ENCODE measurements at regions not wholly inside any gene's neighbourhood (a gene's known extent, or its start where the extent isn't known, plus 50 kb on each side); places are given as distances from the start of the nearest gene placed in this dataset.

DNA sequence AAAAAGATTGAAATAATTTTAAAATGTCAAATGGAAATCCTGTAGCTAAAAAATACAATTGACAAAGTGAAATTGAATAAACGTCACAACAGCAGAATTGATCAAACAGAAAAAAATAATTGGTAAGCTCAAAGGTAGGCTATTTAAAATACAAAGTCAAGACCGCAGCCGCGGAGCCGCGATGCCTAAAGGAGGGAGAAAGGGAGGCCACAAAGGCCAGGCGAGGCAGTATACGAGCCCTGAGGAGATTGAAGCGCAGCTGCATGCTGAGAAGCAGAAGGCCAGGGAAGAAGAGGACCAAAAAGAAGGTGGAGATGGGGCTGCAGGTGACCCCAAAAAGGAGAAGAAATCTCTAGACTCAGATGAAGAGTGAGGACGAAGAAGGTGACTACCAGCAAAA, 1068.5 kb upstream of the COX7C start:
- Histone ChIP-seq H3K27me3 (ENCODE audit: insufficient read depth, low read length) (no peaks in the 10 kb centered on the region), H3K79me1 (ENCODE audit: insufficient read depth, low read depth, low read length, poor library complexity, severe bottlenecking) (no peaks in the 10 kb centered on the region), H4K5ac (ENCODE audit: insufficient read length, low read depth, low read length) (no peak overlapping the region), H2AK5ac (ENCODE audit: insufficient read length, low read length) (no peak overlapping the region), H4K8ac (replicated peaks; ENCODE audit: insufficient read length, low read depth, low read length) (no peak overlapping the region), H2BK20ac (ENCODE audit: low read depth, low read length, poor library complexity, severe bottlenecking) (no peak overlapping the region), H3K18ac (ENCODE audit: insufficient read length, low read depth, low read length) (no peak overlapping the region), H3K9ac (ENCODE audit: extremely low read depth, insufficient read length, low read length) (no peak overlapping the region), H3K4ac (ENCODE audit: low read depth, low read length) (no peak overlapping the region), H3K23ac (ENCODE audit: insufficient read length, low read depth, low read length) (no peak overlapping the region), H2BK12ac (ENCODE audit: insufficient read length, low read depth, low read length) (no peak overlapping the region), H2AFZ (ENCODE audit: low read length) (no peak overlapping the region), H4K91ac (ENCODE audit: insufficient read length, low read depth, low read length) (no peak overlapping the region), H2BK15ac (ENCODE audit: low read depth, low read length) (no peak overlapping the region), H3K79me2 (ENCODE audit: insufficient read depth, low read length) (no peaks in the 10 kb centered on the region), H3K27ac (ENCODE audit: insufficient read length, low read depth, low read length) (no peak overlapping the region), H3K4me1 (ENCODE audit: insufficient read depth, low read length) (peaks cover 2% of the 10 kb centered on the region; the same call in 1 of the 2 replicates), H2BK120ac (ENCODE audit: low read depth, low read length, poor library complexity, severe bottlenecking) (no peak overlapping the region), H4K20me1 (ENCODE audit: control insufficient read depth, insufficient read depth, insufficient read length) (no peaks in the 10 kb centered on the region), H2BK5ac (ENCODE audit: insufficient read length, low read length) (no peak overlapping the region), H3K9me3 (ENCODE audit: control insufficient read depth, low read depth, low read length) (no peaks in the 10 kb centered on the region), H3K56ac (ENCODE audit: insufficient read length, low read depth, low read length) (no peak overlapping the region), H3T11ph (ENCODE audit: low read length) (no peak overlapping the region), H3K14ac (ENCODE audit: insufficient read depth, low read length) (no peak overlapping the region), H3K23me2 (ENCODE audit: insufficient read length, low read depth, low read length, poor library complexity, severe bottlenecking) (no peaks in the 10 kb centered on the region), H3K4me2 (ENCODE audit: insufficient read depth, insufficient read length, low read length) (no peak overlapping the region)
- no peak overlapping the region for H3K4me3 Mint-ChIP-seq
- no peak for DNase-seq
- H3K9me3 Mint-ChIP-seq, result peaks cover 7 to 16% of the 10 kb centered on the region in 2 experiments; a peak in 4 of 5 replicates
- WGBS (ENCODE audit: extremely low coverage, insufficient read length, low lambda C conversion rate), result no CpG with 5 or more reads among the region's 10 CpGs
- TF ChIP-seq, protein P1, sequence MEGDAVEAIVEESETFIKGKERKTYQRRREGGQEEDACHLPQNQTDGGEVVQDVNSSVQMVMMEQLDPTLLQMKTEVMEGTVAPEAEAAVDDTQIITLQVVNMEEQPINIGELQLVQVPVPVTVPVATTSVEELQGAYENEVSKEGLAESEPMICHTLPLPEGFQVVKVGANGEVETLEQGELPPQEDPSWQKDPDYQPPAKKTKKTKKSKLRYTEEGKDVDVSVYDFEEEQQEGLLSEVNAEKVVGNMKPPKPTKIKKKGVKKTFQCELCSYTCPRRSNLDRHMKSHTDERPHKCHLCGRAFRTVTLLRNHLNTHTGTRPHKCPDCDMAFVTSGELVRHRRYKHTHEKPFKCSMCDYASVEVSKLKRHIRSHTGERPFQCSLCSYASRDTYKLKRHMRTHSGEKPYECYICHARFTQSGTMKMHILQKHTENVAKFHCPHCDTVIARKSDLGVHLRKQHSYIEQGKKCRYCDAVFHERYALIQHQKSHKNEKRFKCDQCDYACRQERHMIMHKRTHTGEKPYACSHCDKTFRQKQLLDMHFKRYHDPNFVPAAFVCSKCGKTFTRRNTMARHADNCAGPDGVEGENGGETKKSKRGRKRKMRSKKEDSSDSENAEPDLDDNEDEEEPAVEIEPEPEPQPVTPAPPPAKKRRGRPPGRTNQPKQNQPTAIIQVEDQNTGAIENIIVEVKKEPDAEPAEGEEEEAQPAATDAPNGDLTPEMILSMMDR (conservative IDR thresholded peaks at IDR 0.05), result no peak
- H3K27me3 Mint-ChIP-seq (ENCODE audit: low read depth), result no peaks in the 10 kb centered on the region
- peaks cover 11 to 12% of the 10 kb centered on the region in 2 experiments for H3K4me1 Mint-ChIP-seq
- no peak overlapping the region for H3K27ac Mint-ChIP-seq
- peaks cover 0 to 16% (median 0%) of the 10 kb centered on the region in 3 experiments; a peak in 3 of 7 replicates for H3K36me3 Mint-ChIP-seq (ENCODE audit: insufficient read depth in 1 of 3, low read depth in 3 of 3)

Data from H9 (cell line).